HEK293 (cell line): ENCODE measurements at regions not wholly inside any gene's neighbourhood (a gene's known extent, or its start where the extent isn't known, plus 50 kb on each side); places are given as distances from the start of the nearest gene placed in this dataset.

Experiments
- CTCF ChIA-PET: fragments of 350-600 bp; formaldehyde crosslinking; extraction: SDS; loops from one replicate; lab custom pipeline; 2021; ENCODE audit warnings: antibody characterized with exemption; lab: Yijun Ruan, JAX
- POLR2A ChIA-PET: fragments of 300-600 bp; formaldehyde crosslinking; extraction: SDS; loops from one replicate; lab custom pipeline; 2020; ENCODE audit warnings: antibody characterized with exemption, inconsistent platforms; lab: Yijun Ruan, JAX
- H3K27ac ChIP-seq: fragments of 200-500 bp; sonication (Bioruptor generic); 2 replicates; pipeline ENCODE4 v1.5.1; 2014; ENCODE audit warnings: low read depth, low read length, control low read depth, inconsistent platforms; ENCODE audit errors: extremely low read depth
- H3K36me3 ChIP-seq, 2 experiments: fragments of 200-500 bp in 1 of 2; sonication (Bioruptor generic) in 1 of 2; 1 replicate in 1 of 2; 2 replicates in 1 of 2; pipeline ENCODE4 v1.5.1; 2014 to 2017; ENCODE audit warnings: inconsistent platforms in 2 of 2, low read length in 2 of 2; ENCODE audit not compliant: control insufficient read depth in 2 of 2, insufficient read depth in 1 of 2
- H3K4me1 ChIP-seq: fragments of 200-500 bp; sonication (Bioruptor generic); 2 replicates; pipeline ENCODE4 v1.5.1; 2014; ENCODE audit warnings: mild to moderate bottlenecking, low read length, inconsistent platforms; ENCODE audit not compliant: control insufficient read depth, insufficient read depth
- H3K4me3 ChIP-seq: 2 replicates; pipeline ENCODE4 v1.5.1; 2011; ENCODE audit warnings: low read depth, mild to moderate bottlenecking, control low read depth, low read length, moderate library complexity
- H3K9me3 ChIP-seq: fragments of 200-500 bp; sonication (Bioruptor generic); 2 replicates; pipeline ENCODE4 v1.5.1; 2014; ENCODE audit warnings: low read depth, low read length, inconsistent platforms; ENCODE audit not compliant: control insufficient read depth, insufficient read depth
- HOXA7 ChIP-seq: sonication (generic); formaldehyde crosslinking; IDR thresholded peaks from 2 replicates; pipeline ENCODE4 v1.8.1; 2022; ENCODE audit warnings: missing genetic modification reagents, borderline replicate concordance
- HOXD13 ChIP-seq: sonication (generic); formaldehyde crosslinking; IDR thresholded peaks from 2 replicates; pipeline ENCODE4 v1.8.0; 2022; ENCODE audit warnings: missing genetic modification reagents, borderline replicate concordance
- REPIN1 ChIP-seq: fragments of 450-650 bp; formaldehyde crosslinking; IDR thresholded peaks from 2 replicates; pipeline ENCODE4 v1.5.1; 2017; ENCODE audit warnings: missing biosample characterization, missing genetic modification characterization, low read depth
- SCRT1 ChIP-seq: fragments of 450-650 bp; formaldehyde crosslinking; IDR thresholded peaks from 2 replicates; pipeline ENCODE4 v1.5.1; 2016; ENCODE audit warnings: missing biosample characterization, missing genetic modification characterization, borderline replicate concordance
- SP2 ChIP-seq: fragments of 450-650 bp; formaldehyde crosslinking; IDR thresholded peaks from 2 replicates; pipeline ENCODE4 v1.5.1; 2016; ENCODE audit warnings: missing biosample characterization, missing genetic modification characterization
- SP3 ChIP-seq: fragments of 450-650 bp; formaldehyde crosslinking; IDR thresholded peaks from 2 replicates; pipeline ENCODE4 v1.5.1; 2016; ENCODE audit warnings: missing biosample characterization, missing genetic modification characterization
- WT1 ChIP-seq: fragments of 450-650 bp; formaldehyde crosslinking; IDR thresholded peaks from 2 replicates; pipeline ENCODE4 v1.5.1; 2016; ENCODE audit warnings: missing biosample characterization, missing genetic modification characterization
- ZBTB48 ChIP-seq: fragments of 450-650 bp; formaldehyde crosslinking; IDR thresholded peaks from 2 replicates; pipeline ENCODE4 v1.5.1; 2016; ENCODE audit warnings: missing biosample characterization, missing genetic modification characterization
- ZNF132 ChIP-seq: fragments of 450-650 bp; formaldehyde crosslinking; IDR thresholded peaks from 2 replicates; pipeline ENCODE4 v1.5.1; 2017; ENCODE audit warnings: missing biosample characterization, missing genetic modification characterization, borderline replicate concordance
- ZNF184 ChIP-seq: fragments of 450-650 bp; IDR thresholded peaks from 2 replicates; pipeline ENCODE4 v1.5.1; 2018; ENCODE audit warnings: missing biosample characterization, mild to moderate bottlenecking, missing genetic modification characterization
- ZNF311 ChIP-seq: fragments of 450-650 bp; formaldehyde crosslinking; IDR thresholded peaks from 2 replicates; pipeline ENCODE4 v1.5.1; 2017; ENCODE audit warnings: missing biosample characterization, missing genetic modification characterization, borderline replicate concordance
- ZNF501 ChIP-seq: fragments of 450-650 bp; formaldehyde crosslinking; IDR thresholded peaks from 2 replicates; pipeline ENCODE4 v1.5.1; 2016; ENCODE audit warnings: missing biosample characterization, missing genetic modification characterization
- ZNF596 ChIP-seq: fragments of 450-650 bp; IDR thresholded peaks from 2 replicates; pipeline ENCODE4 v1.5.0; 2018; ENCODE audit warnings: missing biosample characterization, mild to moderate bottlenecking, missing genetic modification characterization, moderate library complexity
- ZNF843 ChIP-seq: fragments of 450-650 bp; formaldehyde crosslinking; IDR thresholded peaks from 2 replicates; pipeline ENCODE4 v1.5.1; 2016; ENCODE audit warnings: missing biosample characterization, missing genetic modification characterization
- TF ChIP-seq, protein P1 (sequence below): fragments of 450-650 bp; formaldehyde crosslinking; IDR thresholded peaks from 2 replicates; pipeline ENCODE4 v1.5.1; 2016; ENCODE audit warnings: missing biosample characterization, missing genetic modification characterization
- TF ChIP-seq, protein P2 (sequence below): fragments of 450-650 bp; formaldehyde crosslinking; IDR thresholded peaks from 2 replicates; pipeline ENCODE4 v1.5.1; 2016; ENCODE audit warnings: missing biosample characterization, missing genetic modification characterization
- TF ChIP-seq, protein P3 (sequence below): fragments of 450-650 bp; formaldehyde crosslinking; IDR thresholded peaks from 2 replicates; pipeline ENCODE4 v1.5.1; 2016; ENCODE audit warnings: missing biosample characterization, missing genetic modification characterization
- TF ChIP-seq, protein P4 (sequence below): fragments of 450-650 bp; formaldehyde crosslinking; IDR thresholded peaks from 2 replicates; pipeline ENCODE4 v1.5.0; 2017; ENCODE audit warnings: missing biosample characterization, missing genetic modification characterization, borderline replicate concordance
- TF ChIP-seq, protein P5 (sequence below): fragments of 450-650 bp; formaldehyde crosslinking; IDR thresholded peaks from 2 replicates; pipeline ENCODE4 v1.5.1; 2016; ENCODE audit warnings: missing biosample characterization, missing genetic modification characterization

DNA sequence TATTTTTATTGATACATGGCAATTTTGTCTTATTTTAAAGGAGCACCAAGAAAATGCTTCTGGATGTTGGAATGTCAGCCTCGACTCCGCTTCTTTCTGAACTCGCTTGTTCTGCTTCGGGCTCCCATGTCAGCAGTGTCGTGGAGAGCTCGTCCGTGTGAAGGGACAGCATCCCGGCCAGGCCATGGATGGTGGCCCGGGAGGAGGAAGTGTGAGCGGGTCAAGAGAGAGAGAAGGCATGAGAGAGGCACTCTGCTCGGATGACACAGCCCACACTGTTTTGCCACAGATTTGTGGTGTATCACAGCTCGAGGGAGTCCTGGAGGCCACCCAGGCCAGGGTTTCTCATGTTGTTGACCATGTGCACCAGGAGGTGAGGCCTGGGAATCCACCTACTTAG is 107.0 kb downstream of the TRAPPC11 start:
- H3K27ac ChIP-seq, result no peak overlapping the region
- TF ChIP-seq, protein P1, sequence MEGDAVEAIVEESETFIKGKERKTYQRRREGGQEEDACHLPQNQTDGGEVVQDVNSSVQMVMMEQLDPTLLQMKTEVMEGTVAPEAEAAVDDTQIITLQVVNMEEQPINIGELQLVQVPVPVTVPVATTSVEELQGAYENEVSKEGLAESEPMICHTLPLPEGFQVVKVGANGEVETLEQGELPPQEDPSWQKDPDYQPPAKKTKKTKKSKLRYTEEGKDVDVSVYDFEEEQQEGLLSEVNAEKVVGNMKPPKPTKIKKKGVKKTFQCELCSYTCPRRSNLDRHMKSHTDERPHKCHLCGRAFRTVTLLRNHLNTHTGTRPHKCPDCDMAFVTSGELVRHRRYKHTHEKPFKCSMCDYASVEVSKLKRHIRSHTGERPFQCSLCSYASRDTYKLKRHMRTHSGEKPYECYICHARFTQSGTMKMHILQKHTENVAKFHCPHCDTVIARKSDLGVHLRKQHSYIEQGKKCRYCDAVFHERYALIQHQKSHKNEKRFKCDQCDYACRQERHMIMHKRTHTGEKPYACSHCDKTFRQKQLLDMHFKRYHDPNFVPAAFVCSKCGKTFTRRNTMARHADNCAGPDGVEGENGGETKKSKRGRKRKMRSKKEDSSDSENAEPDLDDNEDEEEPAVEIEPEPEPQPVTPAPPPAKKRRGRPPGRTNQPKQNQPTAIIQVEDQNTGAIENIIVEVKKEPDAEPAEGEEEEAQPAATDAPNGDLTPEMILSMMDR (tag by site-specific recombination), result no peak
- no peak for TF ChIP-seq ZNF501 (tag by site-specific recombination)
- TF ChIP-seq, protein P2, sequence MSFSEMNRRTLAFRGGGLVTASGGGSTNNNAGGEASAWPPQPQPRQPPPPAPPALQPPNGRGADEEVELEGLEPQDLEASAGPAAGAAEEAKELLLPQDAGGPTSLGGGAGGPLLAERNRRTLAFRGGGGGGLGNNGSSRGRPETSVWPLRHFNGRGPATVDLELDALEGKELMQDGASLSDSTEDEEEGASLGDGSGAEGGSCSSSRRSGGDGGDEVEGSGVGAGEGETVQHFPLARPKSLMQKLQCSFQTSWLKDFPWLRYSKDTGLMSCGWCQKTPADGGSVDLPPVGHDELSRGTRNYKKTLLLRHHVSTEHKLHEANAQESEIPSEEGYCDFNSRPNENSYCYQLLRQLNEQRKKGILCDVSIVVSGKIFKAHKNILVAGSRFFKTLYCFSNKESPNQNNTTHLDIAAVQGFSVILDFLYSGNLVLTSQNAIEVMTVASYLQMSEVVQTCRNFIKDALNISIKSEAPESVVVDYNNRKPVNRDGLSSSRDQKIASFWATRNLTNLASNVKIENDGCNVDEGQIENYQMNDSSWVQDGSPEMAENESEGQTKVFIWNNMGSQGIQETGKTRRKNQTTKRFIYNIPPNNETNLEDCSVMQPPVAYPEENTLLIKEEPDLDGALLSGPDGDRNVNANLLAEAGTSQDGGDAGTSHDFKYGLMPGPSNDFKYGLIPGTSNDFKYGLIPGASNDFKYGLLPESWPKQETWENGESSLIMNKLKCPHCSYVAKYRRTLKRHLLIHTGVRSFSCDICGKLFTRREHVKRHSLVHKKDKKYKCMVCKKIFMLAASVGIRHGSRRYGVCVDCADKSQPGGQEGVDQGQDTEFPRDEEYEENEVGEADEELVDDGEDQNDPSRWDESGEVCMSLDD (tag by site-specific recombination), result no peak
- no peak for TF ChIP-seq ZNF843
- no peak for TF ChIP-seq SP3 (tag by site-specific recombination)
- TF ChIP-seq WT1, result no peak
- no peak for TF ChIP-seq SCRT1 (tag by site-specific recombination)
- TF ChIP-seq, protein P3, sequence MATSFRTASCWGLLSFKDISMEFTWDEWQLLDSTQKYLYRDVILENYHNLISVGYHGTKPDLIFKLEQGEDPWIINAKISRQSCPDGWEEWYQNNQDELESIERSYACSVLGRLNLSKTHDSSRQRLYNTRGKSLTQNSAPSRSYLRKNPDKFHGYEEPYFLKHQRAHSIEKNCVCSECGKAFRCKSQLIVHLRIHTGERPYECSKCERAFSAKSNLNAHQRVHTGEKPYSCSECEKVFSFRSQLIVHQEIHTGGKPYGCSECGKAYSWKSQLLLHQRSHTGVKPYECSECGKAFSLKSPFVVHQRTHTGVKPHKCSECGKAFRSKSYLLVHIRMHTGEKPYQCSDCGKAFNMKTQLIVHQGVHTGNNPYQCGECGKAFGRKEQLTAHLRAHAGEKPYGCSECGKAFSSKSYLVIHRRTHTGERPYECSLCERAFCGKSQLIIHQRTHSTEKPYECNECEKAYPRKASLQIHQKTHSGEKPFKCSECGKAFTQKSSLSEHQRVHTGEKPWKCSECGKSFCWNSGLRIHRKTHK (tag by site-specific recombination), result no peak
- TF ChIP-seq, protein P4, sequence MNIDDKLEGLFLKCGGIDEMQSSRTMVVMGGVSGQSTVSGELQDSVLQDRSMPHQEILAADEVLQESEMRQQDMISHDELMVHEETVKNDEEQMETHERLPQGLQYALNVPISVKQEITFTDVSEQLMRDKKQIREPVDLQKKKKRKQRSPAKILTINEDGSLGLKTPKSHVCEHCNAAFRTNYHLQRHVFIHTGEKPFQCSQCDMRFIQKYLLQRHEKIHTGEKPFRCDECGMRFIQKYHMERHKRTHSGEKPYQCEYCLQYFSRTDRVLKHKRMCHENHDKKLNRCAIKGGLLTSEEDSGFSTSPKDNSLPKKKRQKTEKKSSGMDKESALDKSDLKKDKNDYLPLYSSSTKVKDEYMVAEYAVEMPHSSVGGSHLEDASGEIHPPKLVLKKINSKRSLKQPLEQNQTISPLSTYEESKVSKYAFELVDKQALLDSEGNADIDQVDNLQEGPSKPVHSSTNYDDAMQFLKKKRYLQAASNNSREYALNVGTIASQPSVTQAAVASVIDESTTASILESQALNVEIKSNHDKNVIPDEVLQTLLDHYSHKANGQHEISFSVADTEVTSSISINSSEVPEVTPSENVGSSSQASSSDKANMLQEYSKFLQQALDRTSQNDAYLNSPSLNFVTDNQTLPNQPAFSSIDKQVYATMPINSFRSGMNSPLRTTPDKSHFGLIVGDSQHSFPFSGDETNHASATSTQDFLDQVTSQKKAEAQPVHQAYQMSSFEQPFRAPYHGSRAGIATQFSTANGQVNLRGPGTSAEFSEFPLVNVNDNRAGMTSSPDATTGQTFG, result no peak
- TF ChIP-seq HOXD13 (CRISPR knock-in tag), result no peak
- no peak for TF ChIP-seq ZNF596 (tag by site-specific recombination)
- TF ChIP-seq, all 188 proteins: peak for 0
- H3K9me3 ChIP-seq, result no peaks in the 10 kb centered on the region
- H3K36me3 ChIP-seq, result no peaks in the 10 kb centered on the region
- H3K4me3 ChIP-seq, result no peak overlapping the region
- CTCF ChIA-PET, result interaction anchor here (0.7 kb wide), 1 partner anchor 833 kb away, joined by 3 read pairs; no protein-coding TSS in a partner anchor
- POLR2A ChIA-PET, result no interaction called here
- H3K4me1 ChIP-seq, result no peaks in the 10 kb centered on the region

DNA sequence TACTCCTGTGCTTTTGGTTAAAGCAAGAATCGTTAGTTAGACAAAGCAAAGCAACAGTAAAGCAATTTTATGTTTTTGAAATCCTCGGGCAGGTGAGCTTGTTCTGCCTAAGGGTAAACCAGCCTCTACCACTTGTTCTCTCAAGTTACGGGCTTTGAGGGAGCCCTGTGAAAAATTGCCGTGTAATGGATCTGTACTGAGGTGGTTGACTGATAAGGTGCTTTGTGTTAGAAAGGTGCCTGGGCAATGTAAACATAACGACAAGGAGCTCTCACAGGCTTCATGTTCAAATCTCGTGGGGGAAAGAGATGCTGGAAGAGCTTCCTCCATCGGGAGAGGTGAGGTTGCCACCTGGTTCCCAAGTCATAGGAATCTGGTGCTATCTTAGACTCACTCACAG is 111.8 kb downstream of the TRAPPC11 start:
- ChIA-PET POLR2A (no interaction called here), CTCF (no interaction called here)
- H3K4me1 ChIP-seq, result no peaks in the 10 kb centered on the region
- H3K27ac ChIP-seq, result no peak overlapping the region
- no peaks in the 10 kb centered on the region for H3K36me3 ChIP-seq
- H3K9me3 ChIP-seq, result no peaks in the 10 kb centered on the region
- no peak overlapping the region for H3K4me3 ChIP-seq
- TF ChIP-seq HOXA7 (no peak), ZBTB48 (tag by site-specific recombination) (no peak), SP2 (tag by site-specific recombination) (no peak), REPIN1 (tag by site-specific recombination) (no peak), ZNF311 (no peak), ZNF132 (no peak), ZNF184 (tag by site-specific recombination) (no peak)
- TF ChIP-seq, protein P5, sequence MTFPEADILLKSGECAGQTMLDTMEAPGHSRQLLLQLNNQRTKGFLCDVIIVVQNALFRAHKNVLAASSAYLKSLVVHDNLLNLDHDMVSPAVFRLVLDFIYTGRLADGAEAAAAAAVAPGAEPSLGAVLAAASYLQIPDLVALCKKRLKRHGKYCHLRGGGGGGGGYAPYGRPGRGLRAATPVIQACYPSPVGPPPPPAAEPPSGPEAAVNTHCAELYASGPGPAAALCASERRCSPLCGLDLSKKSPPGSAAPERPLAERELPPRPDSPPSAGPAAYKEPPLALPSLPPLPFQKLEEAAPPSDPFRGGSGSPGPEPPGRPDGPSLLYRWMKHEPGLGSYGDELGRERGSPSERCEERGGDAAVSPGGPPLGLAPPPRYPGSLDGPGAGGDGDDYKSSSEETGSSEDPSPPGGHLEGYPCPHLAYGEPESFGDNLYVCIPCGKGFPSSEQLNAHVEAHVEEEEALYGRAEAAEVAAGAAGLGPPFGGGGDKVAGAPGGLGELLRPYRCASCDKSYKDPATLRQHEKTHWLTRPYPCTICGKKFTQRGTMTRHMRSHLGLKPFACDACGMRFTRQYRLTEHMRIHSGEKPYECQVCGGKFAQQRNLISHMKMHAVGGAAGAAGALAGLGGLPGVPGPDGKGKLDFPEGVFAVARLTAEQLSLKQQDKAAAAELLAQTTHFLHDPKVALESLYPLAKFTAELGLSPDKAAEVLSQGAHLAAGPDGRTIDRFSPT (tag by site-specific recombination), result no peak
